ENCODE measurements at regions not wholly inside any gene's neighbourhood (a gene's known extent, or its start where the extent isn't known, plus 50 kb on each side); places are given as distances from the start of the nearest gene placed in this dataset.

GRCh38 chr1:99457381-99458165 is 188.3 kb upstream of the PALMD start:
- no peak overlapping the region for H3K4me3 ChIP-seq
- H3K27ac ChIP-seq: no peak overlapping the region
- TF ChIP-seq CTCF (IDR thresholded peaks at IDR 0.05; ENCODE audit: low read depth, low read length): no peak
- no peaks in the 10 kb centered on the region for H3K27me3 ChIP-seq
- peaks cover 4% of the 10 kb centered on the region for H3K4me1 ChIP-seq (ENCODE audit: low read depth)
- DNase-seq (ENCODE audit: low read depth in 1 of 2, low spot score in 1 of 2): peak in 1 of 2 donors; percentile 19
- no peaks in the 10 kb centered on the region for H3K9me3 ChIP-seq (ENCODE audit: low read depth)
- H3K36me3 ChIP-seq: no peaks in the 10 kb centered on the region

DNA sequence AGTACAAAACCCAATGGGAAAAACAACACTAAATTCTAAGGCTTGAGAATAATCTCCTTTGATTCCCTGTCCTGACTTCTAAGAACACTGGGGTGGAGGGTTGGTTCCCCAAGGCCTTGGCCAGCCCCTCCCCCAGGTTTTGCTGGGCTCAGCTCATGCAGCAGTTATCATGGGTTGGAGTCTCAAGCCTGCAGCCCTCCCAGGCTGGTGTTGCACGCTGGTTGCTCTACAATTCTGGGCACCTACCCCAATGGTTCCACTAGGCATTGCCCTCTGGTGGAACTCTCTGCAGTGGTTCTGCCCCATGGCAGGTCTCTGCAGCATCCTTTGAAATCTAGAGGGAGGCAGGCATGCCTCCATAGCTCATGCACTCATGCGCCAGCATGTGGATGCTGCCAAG is 184.4 kb upstream of the PALMD start:
- no peak for DNase-seq (ENCODE audit: low read depth in 1 of 2, low spot score in 1 of 2)
- H3K9me3 ChIP-seq (ENCODE audit: low read depth): no peaks in the 10 kb centered on the region

GRCh38 chr1:99464738-99465137 is 181.2 kb upstream of the PALMD start:
- no peak for DNase-seq (ENCODE audit: low read depth in 1 of 2, low spot score in 1 of 2)
- H3K36me3 ChIP-seq: no peaks in the 10 kb centered on the region
- no peak overlapping the region for H3K4me3 ChIP-seq
- H3K4me1 ChIP-seq (ENCODE audit: low read depth): no peaks in the 10 kb centered on the region
- H3K27ac ChIP-seq: no peak overlapping the region
- no peaks in the 10 kb centered on the region for H3K27me3 ChIP-seq
- no peaks in the 10 kb centered on the region for H3K9me3 ChIP-seq (ENCODE audit: low read depth)
- TF ChIP-seq CTCF (IDR thresholded peaks at IDR 0.05; ENCODE audit: low read depth, low read length): no peak

More for the DNA sequence above, 184.4 kb upstream of the PALMD start:
- Histone ChIP-seq H3K27ac (no peak overlapping the region), H3K36me3 (no peaks in the 10 kb centered on the region), H3K27me3 (no peaks in the 10 kb centered on the region), H3K4me3 (no peak overlapping the region), H3K4me1 (ENCODE audit: low read depth) (no peaks in the 10 kb centered on the region)
- no peak for TF ChIP-seq CTCF (IDR thresholded peaks at IDR 0.05; ENCODE audit: low read depth, low read length)

GRCh38 chr1:99465176-99465900 is 180.6 kb upstream of the PALMD start:
- Histone ChIP-seq H3K4me1 (ENCODE audit: low read depth) (no peaks in the 10 kb centered on the region), H3K27ac (no peak overlapping the region), H3K36me3 (no peaks in the 10 kb centered on the region), H3K9me3 (ENCODE audit: low read depth) (no peaks in the 10 kb centered on the region), H3K27me3 (no peaks in the 10 kb centered on the region), H3K4me3 (no peak overlapping the region)
- no peak for TF ChIP-seq CTCF (IDR thresholded peaks at IDR 0.05; ENCODE audit: low read depth, low read length)
- peak in 1 of 2 donors; percentile 50 for DNase-seq (ENCODE audit: low read depth in 1 of 2, low spot score in 1 of 2)

- no peaks in the 10 kb centered on the region for H3K9me3 ChIP-seq (ENCODE audit: low read depth)
- no peak overlapping the region for H3K27ac ChIP-seq
- no peak for TF ChIP-seq CTCF (IDR thresholded peaks at IDR 0.05; ENCODE audit: low read depth, low read length)
- no peaks in the 10 kb centered on the region for H3K4me1 ChIP-seq (ENCODE audit: low read depth)
- no peaks in the 10 kb centered on the region for H3K27me3 ChIP-seq
- no peak overlapping the region for H3K4me3 ChIP-seq
- H3K36me3 ChIP-seq: no peaks in the 10 kb centered on the region
- DNase-seq (ENCODE audit: low read depth in 1 of 2, low spot score in 1 of 2): no peak
These were observed 178.3 kb upstream of the PALMD start for GRCh38 chr1:99467645-99468044.

Measured in cardiac muscle cell (in vitro differentiated cells and primary cell).